ENCODE measurements at regions not wholly inside any gene's neighbourhood (a gene's known extent, or its start where the extent isn't known, plus 50 kb on each side); places are given as distances from the start of the nearest gene placed in this dataset.

GRCh38 chr4:10303291-10303690, 153.9 kb downstream of the ZNF518B start:
- H3K4me3 ChIP-seq (replicated peaks in 1 of 3; ENCODE audit: insufficient read depth in 1 of 3, low read depth in 2 of 3, low read length in 3 of 3) = no peak overlapping the region
- CTCF ChIA-PET (ENCODE audit: low intra/inter-chr PET ratio, low total read pairs) = no interaction called here
- 0 out of 5 replicates have a peak, but pooled peaks cover 0 to 2% of the 10 kb centered on the region in 2 experiments for H3K27me3 ChIP-seq (ENCODE audit: control insufficient read depth in 1 of 2, insufficient read depth in 2 of 2, low read length in 2 of 2)
- FAIRE-seq = no peak
- H3K79me2 ChIP-seq (ENCODE audit: insufficient read depth, low read length) = no peaks in the 10 kb centered on the region
- no peak overlapping the region for H3K4me2 ChIP-seq (ENCODE audit: low read depth, low read length)
- no peak overlapping the region for H3K27ac ChIP-seq (ENCODE audit: extremely low read length, insufficient read depth, low read length)
- no peaks in the 10 kb centered on the region for H3K9me3 ChIP-seq (ENCODE audit: low read length)
- no peak for ATAC-seq
- no peaks in the 10 kb centered on the region for H3K4me1 ChIP-seq (ENCODE audit: insufficient read depth, low read length)
- no peak for DNase-seq (ENCODE audit: low spot score)
- 3% methylated on average over 4 of the region's 4 CpGs for WGBS (ENCODE audit: low lambda C conversion rate)
- in situ Hi-C loops (cut with HindIII; ENCODE audit: extremely low pct_ligation_motif_present, low pct_unique_long_range_greater_than_20kb) = no loop called here
- no TSS peak for BruUV-seq (replicated peaks)
- intact Hi-C loops (cut with micrococcal nuclease; ENCODE audit: unreplicated experiment) = no loop called here
- H4K20me1 ChIP-seq (ENCODE audit: insufficient read depth, low read length) = no peaks in the 10 kb centered on the region
- no peak for TF ChIP-seq MED8 (CRISPR knock-in tag; IDR thresholded peaks at IDR 0.05; ENCODE audit: insufficient replicate concordance)
- no peak overlapping the region for H3K9ac ChIP-seq (ENCODE audit: insufficient read depth, low read depth, low read length)
- POLR2A ChIA-PET = no interaction called here
- H2AFZ ChIP-seq (ENCODE audit: low read length) = no peak overlapping the region
- H3K36me3 ChIP-seq (replicated peaks in 1 of 2; ENCODE audit: control insufficient read depth in 1 of 2, insufficient read depth in 2 of 2, low read length in 2 of 2) = no peaks in the 10 kb centered on the region

DNA sequence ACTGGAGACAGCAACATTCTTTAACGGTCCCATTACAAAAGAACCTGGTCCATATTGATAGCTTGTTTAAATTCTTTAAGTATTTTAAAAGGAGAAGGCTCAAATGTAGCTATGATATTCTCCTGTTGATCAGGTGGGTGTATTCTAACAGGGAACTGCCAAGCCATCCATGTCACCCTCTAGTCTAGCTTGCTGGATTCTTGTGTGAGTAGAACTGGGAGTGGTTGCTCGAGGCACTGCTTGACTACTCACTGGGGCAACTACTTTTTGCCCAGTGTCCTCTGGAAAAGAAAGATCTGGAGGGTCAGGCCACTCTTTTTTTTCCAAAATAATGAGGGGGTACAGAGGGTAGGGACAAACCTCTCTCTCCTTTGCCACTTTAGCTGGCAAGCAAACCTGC, 155.1 kb downstream of the ZNF518B start:
- no peak for TF ChIP-seq NFE2 (CRISPR knock-in tag; IDR thresholded peaks at IDR 0.05)
- no peak for TF ChIP-seq ZNF354B (CRISPR knock-in tag; IDR thresholded peaks at IDR 0.05)
- no peak for TF ChIP-seq HCFC1 (IDR thresholded peaks at IDR 0.05; ENCODE audit: low read depth, low read length)
- no peak for TF ChIP-seq CREB1 (IDR thresholded peaks at IDR 0.05)
- no peak for TF ChIP-seq CREB1 (CRISPR knock-in tag; IDR thresholded peaks at IDR 0.05)
- TF ChIP-seq CCAR2 (optimal IDR thresholded peaks at IDR 0.05; ENCODE audit: low read depth, low read length) = no peak
- no peak for TF ChIP-seq ZNF75D (CRISPR knock-in tag; IDR thresholded peaks at IDR 0.05; ENCODE audit: borderline replicate concordance)
- no peak for TF ChIP-seq SRY (CRISPR knock-in tag; IDR thresholded peaks at IDR 0.05)
- TF ChIP-seq ZNF569 (CRISPR knock-in tag; IDR thresholded peaks at IDR 0.05; ENCODE audit: borderline replicate concordance) = no peak
- TF ChIP-seq SALL1 (CRISPR knock-in tag; IDR thresholded peaks at IDR 0.05) = no peak
- TF ChIP-seq KLF11 (CRISPR knock-in tag; IDR thresholded peaks at IDR 0.05) = no peak
- no peak for TF ChIP-seq ZNF713 (CRISPR knock-in tag; IDR thresholded peaks at IDR 0.05)
- no peak for DNase-seq (ENCODE audit: low spot score)
- BruUV-seq (replicated peaks) = no TSS peak
- H3K27ac ChIP-seq (ENCODE audit: extremely low read length, insufficient read depth, low read length) = no peak overlapping the region
- H3K79me2 ChIP-seq (ENCODE audit: insufficient read depth, low read length) = no peaks in the 10 kb centered on the region
- no peak overlapping the region for H3K4me2 ChIP-seq (ENCODE audit: low read depth, low read length)
- 4% methylated on average over 2 of the region's 2 CpGs for WGBS (ENCODE audit: low lambda C conversion rate)
- H2AFZ ChIP-seq (ENCODE audit: low read length) = no peak overlapping the region
- 0 out of 5 replicates have a peak, but pooled peaks cover 0 to 2% of the 10 kb centered on the region in 2 experiments for H3K27me3 ChIP-seq (ENCODE audit: control insufficient read depth in 1 of 2, insufficient read depth in 2 of 2, low read length in 2 of 2)
- ChIA-PET CTCF (ENCODE audit: low intra/inter-chr PET ratio, low total read pairs) (no interaction called here), POLR2A (no interaction called here)
- H3K4me1 ChIP-seq (ENCODE audit: insufficient read depth, low read length) = no peaks in the 10 kb centered on the region
- intact Hi-C loops (cut with micrococcal nuclease; ENCODE audit: unreplicated experiment) (no loop called here), in situ Hi-C loops (cut with HindIII; ENCODE audit: extremely low pct_ligation_motif_present, low pct_unique_long_range_greater_than_20kb) (no loop called here)
- H3K36me3 ChIP-seq (replicated peaks in 1 of 2; ENCODE audit: control insufficient read depth in 1 of 2, insufficient read depth in 2 of 2, low read length in 2 of 2) = no peaks in the 10 kb centered on the region
- H3K4me3 ChIP-seq (replicated peaks in 1 of 3; ENCODE audit: insufficient read depth in 1 of 3, low read depth in 2 of 3, low read length in 3 of 3) = no peak overlapping the region
- no peak for ATAC-seq
- no peaks in the 10 kb centered on the region for H4K20me1 ChIP-seq (ENCODE audit: insufficient read depth, low read length)
- H3K9me3 ChIP-seq (ENCODE audit: low read length) = no peaks in the 10 kb centered on the region
- FAIRE-seq = no peak
- no peak overlapping the region for H3K9ac ChIP-seq (ENCODE audit: insufficient read depth, low read depth, low read length)
